HEK293 (cell line): ENCODE measurements at regions not wholly inside any gene's neighbourhood (a gene's known extent, or its start where the extent isn't known, plus 50 kb on each side); places are given as distances from the start of the nearest gene placed in this dataset.

Experiments
- CTCF ChIA-PET: fragments of 350-600 bp; formaldehyde crosslinking; extraction: SDS; loops from one replicate; lab custom pipeline; 2021; ENCODE audit warnings: antibody characterized with exemption; lab: Yijun Ruan, JAX
- POLR2A ChIA-PET: fragments of 300-600 bp; formaldehyde crosslinking; extraction: SDS; loops from one replicate; lab custom pipeline; 2020; ENCODE audit warnings: antibody characterized with exemption, inconsistent platforms; lab: Yijun Ruan, JAX
- H3K27ac ChIP-seq: fragments of 200-500 bp; sonication (Bioruptor generic); 2 replicates; pipeline ENCODE4 v1.5.1; 2014; ENCODE audit warnings: low read depth, low read length, control low read depth, inconsistent platforms; ENCODE audit errors: extremely low read depth
- H3K36me3 ChIP-seq, 2 experiments: fragments of 200-500 bp in 1 of 2; sonication (Bioruptor generic) in 1 of 2; 1 replicate in 1 of 2; 2 replicates in 1 of 2; pipeline ENCODE4 v1.5.1; 2014 to 2017; ENCODE audit warnings: inconsistent platforms in 2 of 2, low read length in 2 of 2; ENCODE audit not compliant: control insufficient read depth in 2 of 2, insufficient read depth in 1 of 2
- H3K4me1 ChIP-seq: fragments of 200-500 bp; sonication (Bioruptor generic); 2 replicates; pipeline ENCODE4 v1.5.1; 2014; ENCODE audit warnings: mild to moderate bottlenecking, low read length, inconsistent platforms; ENCODE audit not compliant: control insufficient read depth, insufficient read depth
- H3K4me3 ChIP-seq: 2 replicates; pipeline ENCODE4 v1.5.1; 2011; ENCODE audit warnings: low read depth, mild to moderate bottlenecking, control low read depth, low read length, moderate library complexity
- H3K9me3 ChIP-seq: fragments of 200-500 bp; sonication (Bioruptor generic); 2 replicates; pipeline ENCODE4 v1.5.1; 2014; ENCODE audit warnings: low read depth, low read length, inconsistent platforms; ENCODE audit not compliant: control insufficient read depth, insufficient read depth
- ATF2 ChIP-seq: fragments of 450-650 bp; formaldehyde crosslinking; IDR thresholded peaks from 2 replicates; pipeline ENCODE4 v1.5.1; 2016; ENCODE audit warnings: missing biosample characterization, missing genetic modification characterization, low read depth
- BCL6B ChIP-seq: fragments of 450-650 bp; formaldehyde crosslinking; IDR thresholded peaks from 2 replicates; pipeline ENCODE4 v1.5.1; 2017; ENCODE audit warnings: missing biosample characterization, missing genetic modification characterization
- PRDM1 ChIP-seq: fragments of 450-650 bp; formaldehyde crosslinking; IDR thresholded peaks from 2 replicates; pipeline ENCODE4; 2016; ENCODE audit warnings: missing biosample characterization, missing genetic modification characterization
- REST ChIP-seq: fragments of 450-650 bp; formaldehyde crosslinking; IDR thresholded peaks from 2 replicates; pipeline ENCODE4 v1.5.1; 2016; ENCODE audit warnings: missing biosample characterization, missing genetic modification characterization
- ZBTB49 ChIP-seq: fragments of 450-650 bp; formaldehyde crosslinking; IDR thresholded peaks from 2 replicates; pipeline ENCODE4 v1.5.1; 2016; ENCODE audit warnings: missing biosample characterization, missing genetic modification characterization, low read depth
- ZNF132 ChIP-seq: fragments of 450-650 bp; formaldehyde crosslinking; IDR thresholded peaks from 2 replicates; pipeline ENCODE4 v1.5.1; 2017; ENCODE audit warnings: missing biosample characterization, missing genetic modification characterization, borderline replicate concordance
- ZNF146 ChIP-seq: fragments of 450-650 bp; formaldehyde crosslinking; IDR thresholded peaks from 2 replicates; pipeline ENCODE4 v1.5.1; 2016; ENCODE audit warnings: missing biosample characterization, missing genetic modification characterization
- ZNF2 ChIP-seq: fragments of 450-650 bp; formaldehyde crosslinking; IDR thresholded peaks from 2 replicates; pipeline ENCODE4 v1.5.1; 2016; ENCODE audit warnings: missing biosample characterization, missing genetic modification characterization
- ZNF302 ChIP-seq: fragments of 450-650 bp; formaldehyde crosslinking; IDR thresholded peaks from 2 replicates; pipeline ENCODE4 v1.5.1; 2016; ENCODE audit warnings: missing biosample characterization, missing genetic modification characterization, low read depth
- ZNF404 ChIP-seq: fragments of 450-650 bp; formaldehyde crosslinking; IDR thresholded peaks from 2 replicates; pipeline ENCODE4 v1.5.1; 2017; ENCODE audit warnings: missing biosample characterization, missing genetic modification characterization
- ZNF488 ChIP-seq: fragments of 450-650 bp; formaldehyde crosslinking; IDR thresholded peaks from 2 replicates; pipeline ENCODE4 v1.5.1; 2016; ENCODE audit warnings: missing biosample characterization, missing genetic modification characterization
- ZNF623 ChIP-seq: fragments of 450-650 bp; formaldehyde crosslinking; IDR thresholded peaks from 2 replicates; pipeline ENCODE4 v1.5.1; 2016; ENCODE audit warnings: missing biosample characterization, missing genetic modification characterization
- ZNF639 ChIP-seq: fragments of 450-650 bp; formaldehyde crosslinking; IDR thresholded peaks from 2 replicates; pipeline ENCODE4 v1.5.1; 2016; ENCODE audit warnings: missing biosample characterization, missing genetic modification characterization
- ZNF768 ChIP-seq: fragments of 450-650 bp; formaldehyde crosslinking; IDR thresholded peaks from 2 replicates; pipeline ENCODE4 v1.5.1; 2018; ENCODE audit warnings: missing biosample characterization, mild to moderate bottlenecking, missing genetic modification characterization
- ZNF776 ChIP-seq: fragments of 450-650 bp; formaldehyde crosslinking; IDR thresholded peaks from 2 replicates; pipeline ENCODE4 v1.5.0; 2017; ENCODE audit warnings: missing biosample characterization, missing genetic modification characterization, borderline replicate concordance
- ZSCAN4 ChIP-seq: fragments of 450-650 bp; formaldehyde crosslinking; IDR thresholded peaks from 2 replicates; pipeline ENCODE4 v1.5.1; 2017; ENCODE audit warnings: missing biosample characterization, missing genetic modification characterization

- Histone ChIP-seq H3K27ac (no peak overlapping the region), H3K9me3 (no peaks in the 10 kb centered on the region), H3K36me3 (no peaks in the 10 kb centered on the region), H3K4me1 (no peaks in the 10 kb centered on the region), H3K4me3 (no peak overlapping the region)
- ChIA-PET CTCF (no interaction called here), POLR2A (no interaction called here)
- TF ChIP-seq ZSCAN4 (tag by site-specific recombination), result no peak
- TF ChIP-seq ZNF302, result no peak
- no peak for TF ChIP-seq ZNF488 (tag by site-specific recombination)
- no peak for TF ChIP-seq BCL6B
- no peak for TF ChIP-seq ATF2 (tag by site-specific recombination)
- no peak for TF ChIP-seq ZNF768 (tag by site-specific recombination)
- TF ChIP-seq ZNF132 (tag by site-specific recombination), result no peak
- no peak for TF ChIP-seq REST (tag by site-specific recombination)
- no peak for TF ChIP-seq PRDM1 (tag by site-specific recombination)
- TF ChIP-seq ZNF639 (tag by site-specific recombination), result no peak
- no peak for TF ChIP-seq ZNF776 (tag by site-specific recombination)
- TF ChIP-seq ZNF404 (tag by site-specific recombination), result no peak
- no peak for TF ChIP-seq ZNF2
- no peak for TF ChIP-seq ZBTB49 (tag by site-specific recombination)
- no peak for TF ChIP-seq ZNF623 (tag by site-specific recombination)
- no peak for TF ChIP-seq ZNF146
These were observed 508.2 kb upstream of the DSEL start for GRCh38 chr18:68024716-68025115.
